ENCODE measurements at regions not wholly inside any gene's neighbourhood (a gene's known extent, or its start where the extent isn't known, plus 50 kb on each side); places are given as distances from the start of the nearest gene placed in this dataset.

- WGBS (ENCODE audit: extremely low coverage, insufficient coverage, insufficient read length): no CpG with 5 or more reads among the region's 6 CpGs
- Histone ChIP-seq H3K79me1 (ENCODE audit: low read length) (peaks cover 6% of the 10 kb centered on the region), H3K9me3 (ENCODE audit: insufficient read depth, low read depth, low read length) (no peaks in the 10 kb centered on the region), H3K27me3 (ENCODE audit: insufficient read depth, low read length) (no peaks in the 10 kb centered on the region), H3K4me1 (ENCODE audit: control insufficient read depth in 1 of 2, insufficient read depth in 2 of 2, low read length in 2 of 2) (peaks cover 10 to 27% of the 10 kb centered on the region in 2 experiments), H2AFZ (ENCODE audit: insufficient read depth, low read length, poor library complexity) (no peak overlapping the region), H3K4ac (ENCODE audit: low read depth, low read length) (no peak overlapping the region), H3K18ac (ENCODE audit: low read length) (no peak overlapping the region), H3K27ac (ENCODE audit: low read depth, low read length) (no peak overlapping the region), H3K4me3 (ENCODE audit: low read depth, low read length) (no peak overlapping the region), H3K14ac (ENCODE audit: low read length) (no peak overlapping the region), H3K9ac (ENCODE audit: low read length) (no peak overlapping the region), H3K4me2 (ENCODE audit: low read length) (no peak overlapping the region), H3K36me3 (ENCODE audit: control insufficient read depth in 1 of 2, insufficient read depth in 2 of 2, low read length in 2 of 2) (no peaks in the 10 kb centered on the region), H3K79me2 (ENCODE audit: control insufficient read depth, insufficient read depth, low read length, poor library complexity) (no peaks in the 10 kb centered on the region), H2AK5ac (ENCODE audit: low read length) (no peak overlapping the region), H2BK120ac (ENCODE audit: insufficient read depth, low read length, poor library complexity) (no peak overlapping the region), H2BK5ac (ENCODE audit: low read depth, low read length, poor library complexity) (no peak overlapping the region), H4K91ac (ENCODE audit: low read depth, low read length) (peak overlapping the region; percentile 18), H3K23ac (ENCODE audit: low read length) (no peak overlapping the region), H2BK12ac (ENCODE audit: low read length) (no peak overlapping the region), H4K12ac (ENCODE audit: low read depth, low read length) (no peak overlapping the region), H4K8ac (ENCODE audit: low read depth, low read length) (no peak overlapping the region)
- no peak for DNase-seq
Observed at GRCh38 chr14:31945701-31946100, 131.4 kb upstream of the ARHGAP5 start.

- no peaks in the 10 kb centered on the region for H3K79me2 ChIP-seq (ENCODE audit: control insufficient read depth, insufficient read depth, low read length, poor library complexity)
- no peak overlapping the region for H2BK5ac ChIP-seq (ENCODE audit: low read depth, low read length, poor library complexity)
- DNase-seq: peak; percentile 45 to 53
- H3K27me3 ChIP-seq (ENCODE audit: insufficient read depth, low read length): no peaks in the 10 kb centered on the region
- no peak overlapping the region for H2BK120ac ChIP-seq (ENCODE audit: insufficient read depth, low read length, poor library complexity)
- H3K14ac ChIP-seq (ENCODE audit: low read length): no peak overlapping the region
- H3K4me3 ChIP-seq (ENCODE audit: low read depth, low read length): no peak overlapping the region
- no peaks in the 10 kb centered on the region for H3K36me3 ChIP-seq (ENCODE audit: control insufficient read depth in 1 of 2, insufficient read depth in 2 of 2, low read length in 2 of 2)
- no peak overlapping the region for H3K4me2 ChIP-seq (ENCODE audit: low read length)
- H3K9me3 ChIP-seq (ENCODE audit: insufficient read depth, low read depth, low read length): no peaks in the 10 kb centered on the region
- peaks cover 14 to 35% of the 10 kb centered on the region in 2 experiments for H3K4me1 ChIP-seq (ENCODE audit: control insufficient read depth in 1 of 2, insufficient read depth in 2 of 2, low read length in 2 of 2)
- WGBS (ENCODE audit: extremely low coverage, insufficient coverage, insufficient read length): no CpG with 5 or more reads among the region's 7 CpGs
- H3K27ac ChIP-seq (ENCODE audit: low read depth, low read length): peak overlapping the region; percentile 54
- peak overlapping the region; percentile 8 for H2BK12ac ChIP-seq (ENCODE audit: low read length)
- no peak overlapping the region for H4K12ac ChIP-seq (ENCODE audit: low read depth, low read length)
- peaks cover 7% of the 10 kb centered on the region for H3K79me1 ChIP-seq (ENCODE audit: low read length)
- H4K91ac ChIP-seq (ENCODE audit: low read depth, low read length): peak overlapping the region; percentile 3
- no peak overlapping the region for H3K23ac ChIP-seq (ENCODE audit: low read length)
- no peak overlapping the region for H2AFZ ChIP-seq (ENCODE audit: insufficient read depth, low read length, poor library complexity)
- no peak overlapping the region for H3K9ac ChIP-seq (ENCODE audit: low read length)
- H3K4ac ChIP-seq (ENCODE audit: low read depth, low read length): no peak overlapping the region
- H2AK5ac ChIP-seq (ENCODE audit: low read length): no peak overlapping the region
- no peak overlapping the region for H3K18ac ChIP-seq (ENCODE audit: low read length)
- no peak overlapping the region for H4K8ac ChIP-seq (ENCODE audit: low read depth, low read length)
Observed at GRCh38 chr14:31947076-31947475, 130.0 kb upstream of the ARHGAP5 start.

GRCh38 chr14:31947680-31948595 lies 129.2 kb upstream of the ARHGAP5 start:
- H3K14ac ChIP-seq (ENCODE audit: low read length): no peak overlapping the region
- peak; percentile 97 to 99 for DNase-seq
- peak overlapping the region; percentile 28 for H3K4me2 ChIP-seq (ENCODE audit: low read length)
- no peak overlapping the region for H2BK120ac ChIP-seq (ENCODE audit: insufficient read depth, low read length, poor library complexity)
- H2BK5ac ChIP-seq (ENCODE audit: low read depth, low read length, poor library complexity): no peak overlapping the region
- H2AK5ac ChIP-seq (ENCODE audit: low read length): no peak overlapping the region
- H2AFZ ChIP-seq (ENCODE audit: insufficient read depth, low read length, poor library complexity): no peak overlapping the region
- H3K9me3 ChIP-seq (ENCODE audit: insufficient read depth, low read depth, low read length): no peaks in the 10 kb centered on the region
- no peak overlapping the region for H3K4me3 ChIP-seq (ENCODE audit: low read depth, low read length)
- H2BK12ac ChIP-seq (ENCODE audit: low read length): no peak overlapping the region
- H3K18ac ChIP-seq (ENCODE audit: low read length): no peak overlapping the region
- no peaks in the 10 kb centered on the region for H3K79me2 ChIP-seq (ENCODE audit: control insufficient read depth, insufficient read depth, low read length, poor library complexity)
- H4K91ac ChIP-seq (ENCODE audit: low read depth, low read length): no peak overlapping the region
- H4K12ac ChIP-seq (ENCODE audit: low read depth, low read length): no peak overlapping the region
- peaks cover 14 to 35% of the 10 kb centered on the region in 2 experiments for H3K4me1 ChIP-seq (ENCODE audit: control insufficient read depth in 1 of 2, insufficient read depth in 2 of 2, low read length in 2 of 2)
- H3K27me3 ChIP-seq (ENCODE audit: insufficient read depth, low read length): no peaks in the 10 kb centered on the region
- no peak overlapping the region for H4K8ac ChIP-seq (ENCODE audit: low read depth, low read length)
- no peak overlapping the region for H3K9ac ChIP-seq (ENCODE audit: low read length)
- WGBS (ENCODE audit: extremely low coverage, insufficient coverage, insufficient read length): no CpG with 5 or more reads among the region's 5 CpGs
- peaks cover 7% of the 10 kb centered on the region for H3K79me1 ChIP-seq (ENCODE audit: low read length)
- no peaks in the 10 kb centered on the region for H3K36me3 ChIP-seq (ENCODE audit: control insufficient read depth in 1 of 2, insufficient read depth in 2 of 2, low read length in 2 of 2)
- peak overlapping the region; percentile 54 for H3K27ac ChIP-seq (ENCODE audit: low read depth, low read length)
- no peak overlapping the region for H3K4ac ChIP-seq (ENCODE audit: low read depth, low read length)
- peak overlapping the region; percentile 2 for H3K23ac ChIP-seq (ENCODE audit: low read length)

GRCh38 chr14:31949709-31950108 lies 127.4 kb upstream of the ARHGAP5 start:
- no peak overlapping the region for H2AK5ac ChIP-seq (ENCODE audit: low read length)
- no peak overlapping the region for H3K14ac ChIP-seq (ENCODE audit: low read length)
- no peak overlapping the region for H2BK120ac ChIP-seq (ENCODE audit: insufficient read depth, low read length, poor library complexity)
- no peak overlapping the region for H3K23ac ChIP-seq (ENCODE audit: low read length)
- no peak overlapping the region for H2AFZ ChIP-seq (ENCODE audit: insufficient read depth, low read length, poor library complexity)
- no peaks in the 10 kb centered on the region for H3K36me3 ChIP-seq (ENCODE audit: control insufficient read depth in 1 of 2, insufficient read depth in 2 of 2, low read length in 2 of 2)
- H3K4me2 ChIP-seq (ENCODE audit: low read length): no peak overlapping the region
- H3K9ac ChIP-seq (ENCODE audit: low read length): no peak overlapping the region
- no peaks in the 10 kb centered on the region for H3K79me2 ChIP-seq (ENCODE audit: control insufficient read depth, insufficient read depth, low read length, poor library complexity)
- H2BK5ac ChIP-seq (ENCODE audit: low read depth, low read length, poor library complexity): no peak overlapping the region
- H3K9me3 ChIP-seq (ENCODE audit: insufficient read depth, low read depth, low read length): no peaks in the 10 kb centered on the region
- no peak overlapping the region for H4K12ac ChIP-seq (ENCODE audit: low read depth, low read length)
- no peak overlapping the region for H4K8ac ChIP-seq (ENCODE audit: low read depth, low read length)
- no peak overlapping the region for H3K27ac ChIP-seq (ENCODE audit: low read depth, low read length)
- H3K79me1 ChIP-seq (ENCODE audit: low read length): peaks cover 7% of the 10 kb centered on the region
- H3K4me3 ChIP-seq (ENCODE audit: low read depth, low read length): no peak overlapping the region
- peaks cover 14 to 35% of the 10 kb centered on the region in 2 experiments for H3K4me1 ChIP-seq (ENCODE audit: control insufficient read depth in 1 of 2, insufficient read depth in 2 of 2, low read length in 2 of 2)
- WGBS (ENCODE audit: extremely low coverage, insufficient coverage, insufficient read length): no CpG with 5 or more reads among the region's 1 CpG
- H4K91ac ChIP-seq (ENCODE audit: low read depth, low read length): no peak overlapping the region
- DNase-seq: peak; percentile 72 to 87
- H2BK12ac ChIP-seq (ENCODE audit: low read length): no peak overlapping the region
- no peak overlapping the region for H3K18ac ChIP-seq (ENCODE audit: low read length)
- no peaks in the 10 kb centered on the region for H3K27me3 ChIP-seq (ENCODE audit: insufficient read depth, low read length)
- no peak overlapping the region for H3K4ac ChIP-seq (ENCODE audit: low read depth, low read length)
